ENCODE measurements at regions not wholly inside any gene's neighbourhood (a gene's known extent, or its start where the extent isn't known, plus 50 kb on each side); places are given as distances from the start of the nearest gene placed in this dataset.
"Not testable (repeated sequence)": the region's sequence is repeated elsewhere in the genome, so short reads cannot be mapped to it uniquely, and the experiment has no call there.

DNA sequence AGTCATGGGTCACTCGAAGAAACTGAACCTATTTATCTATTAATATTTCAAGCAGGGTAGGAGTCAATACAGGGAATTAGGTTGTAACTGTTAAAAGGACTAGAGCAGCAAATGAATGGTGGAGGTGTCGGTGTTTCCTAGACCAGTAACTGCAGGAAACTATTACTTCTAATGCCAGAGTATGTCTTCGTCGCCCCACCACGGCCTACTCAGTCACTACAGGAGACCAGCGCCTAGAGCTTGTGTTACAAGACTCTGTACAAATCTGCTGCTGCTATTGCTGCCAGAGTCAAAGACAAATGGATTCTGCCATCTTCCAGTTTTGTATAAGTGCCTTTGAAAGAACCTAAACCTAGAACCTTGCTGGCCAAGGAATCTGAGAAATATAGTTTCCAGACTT is 343.9 kb downstream of the SOX4 start:
- Histone ChIP-seq H3K4me2 (replicated peaks; ENCODE audit: low read depth, low read length, poor library complexity, severe bottlenecking) (no peak overlapping the region), H3K4me3 (ENCODE audit: control extremely low read depth in 1 of 5, extremely low read depth in 1 of 5, insufficient read depth in 1 of 5, low read depth in 2 of 5, low read length in 4 of 5) (no peak overlapping the region), H3K79me2 (ENCODE audit: control insufficient read depth, insufficient read depth, low read length) (no peaks in the 10 kb centered on the region), H3K9me3 (ENCODE audit: control extremely low read depth in 1 of 3, control insufficient read depth in 2 of 3, insufficient read depth in 1 of 3, low read length in 2 of 3) (peaks cover 2 to 8% (median 5%) of the 10 kb centered on the region in 3 donors), H3K4me1 (ENCODE audit: control insufficient read depth in 2 of 2, insufficient read depth in 2 of 2, low read length in 2 of 2) (no peaks in the 10 kb centered on the region), H2AFZ (ENCODE audit: insufficient read depth, low read depth, low read length, poor library complexity, severe bottlenecking) (no peak overlapping the region), H3K27me3 (replicated peaks in 1 of 4; ENCODE audit: control extremely low read depth in 1 of 4, control insufficient read depth in 3 of 4, insufficient read depth in 4 of 4, low read length in 3 of 4) (no peaks in the 10 kb centered on the region), H3K27ac (ENCODE audit: low read length in 2 of 2) (no peak overlapping the region), H3K9ac (ENCODE audit: low read length) (no peak overlapping the region), H3K36me3 (replicated peaks in 1 of 2; ENCODE audit: control extremely low read depth in 1 of 2, control insufficient read depth in 1 of 2, extremely low read depth in 1 of 2, insufficient read depth in 2 of 2, low read length in 1 of 2) (no peaks in the 10 kb centered on the region), H4K20me1 (ENCODE audit: control insufficient read depth, insufficient read depth, low read length, poor library complexity, severe bottlenecking) (no peaks in the 10 kb centered on the region)
- CTCF ChIA-PET, result interaction anchor here (1.2 kb wide), 1 partner anchor 34 kb away, joined by 3 read pairs; no protein-coding TSS in a partner anchor
- Mint-ChIP-seq H3K4me1 (no peaks in the 10 kb centered on the region), H3K27ac (no peak overlapping the region), H3K27me3 (no peaks in the 10 kb centered on the region), H3K9me3 (ENCODE audit: insufficient read depth) (no peaks in the 10 kb centered on the region), H3K4me3 (no peak overlapping the region)
- TF ChIP-seq, protein P1, sequence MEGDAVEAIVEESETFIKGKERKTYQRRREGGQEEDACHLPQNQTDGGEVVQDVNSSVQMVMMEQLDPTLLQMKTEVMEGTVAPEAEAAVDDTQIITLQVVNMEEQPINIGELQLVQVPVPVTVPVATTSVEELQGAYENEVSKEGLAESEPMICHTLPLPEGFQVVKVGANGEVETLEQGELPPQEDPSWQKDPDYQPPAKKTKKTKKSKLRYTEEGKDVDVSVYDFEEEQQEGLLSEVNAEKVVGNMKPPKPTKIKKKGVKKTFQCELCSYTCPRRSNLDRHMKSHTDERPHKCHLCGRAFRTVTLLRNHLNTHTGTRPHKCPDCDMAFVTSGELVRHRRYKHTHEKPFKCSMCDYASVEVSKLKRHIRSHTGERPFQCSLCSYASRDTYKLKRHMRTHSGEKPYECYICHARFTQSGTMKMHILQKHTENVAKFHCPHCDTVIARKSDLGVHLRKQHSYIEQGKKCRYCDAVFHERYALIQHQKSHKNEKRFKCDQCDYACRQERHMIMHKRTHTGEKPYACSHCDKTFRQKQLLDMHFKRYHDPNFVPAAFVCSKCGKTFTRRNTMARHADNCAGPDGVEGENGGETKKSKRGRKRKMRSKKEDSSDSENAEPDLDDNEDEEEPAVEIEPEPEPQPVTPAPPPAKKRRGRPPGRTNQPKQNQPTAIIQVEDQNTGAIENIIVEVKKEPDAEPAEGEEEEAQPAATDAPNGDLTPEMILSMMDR (IDR thresholded peaks at IDR 0.05), result no peak
- no peak for TF ChIP-seq EZH2 (IDR thresholded peaks at IDR 0.05; ENCODE audit: borderline replicate concordance, insufficient read depth, low read depth, low read length, poor library complexity, severe bottlenecking)
- 93% methylated on average over 5 of the region's 6 CpGs for WGBS (ENCODE audit: insufficient coverage)
- POLR2A ChIA-PET, result no interaction called here
- no peak for DNase-seq
- no peak for ATAC-seq (ENCODE audit: low read depth)
- intact Hi-C loops (cut with micrococcal nuclease), result no loop called here

DNA sequence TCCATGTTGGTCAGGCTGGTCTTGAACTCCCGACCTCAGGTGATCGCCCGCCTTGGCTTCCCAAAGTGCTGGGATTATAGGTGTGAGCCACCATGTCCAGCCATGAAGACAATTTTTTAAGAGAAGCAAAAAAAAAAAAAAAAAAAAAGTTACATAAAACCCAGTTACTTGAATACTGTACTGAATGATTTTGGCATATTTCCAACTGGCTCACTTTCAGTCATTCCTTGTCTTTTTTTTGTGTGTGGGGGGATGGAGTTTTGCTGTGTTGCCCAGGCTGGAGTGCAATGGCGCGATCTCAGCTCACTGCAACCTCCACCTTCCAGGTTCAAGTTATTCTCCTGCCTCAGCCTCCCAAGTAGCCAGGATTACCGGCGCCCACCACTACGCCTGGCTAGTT is 345.5 kb downstream of the SOX4 start:
- H4K20me1 ChIP-seq (ENCODE audit: control insufficient read depth, insufficient read depth, low read length, poor library complexity, severe bottlenecking); H3K4me3 ChIP-seq (ENCODE audit: control extremely low read depth in 1 of 5, extremely low read depth in 1 of 5, insufficient read depth in 1 of 5, low read depth in 2 of 5, low read length in 4 of 5); H2AFZ ChIP-seq (ENCODE audit: insufficient read depth, low read depth, low read length, poor library complexity, severe bottlenecking); H3K9ac ChIP-seq (ENCODE audit: low read length); H3K27me3 ChIP-seq (replicated peaks in 1 of 4; ENCODE audit: control extremely low read depth in 1 of 4, control insufficient read depth in 3 of 4, insufficient read depth in 4 of 4, low read length in 3 of 4); H3K27ac Mint-ChIP-seq; POLR2A ChIA-PET; H3K27ac ChIP-seq (ENCODE audit: low read length in 2 of 2); H3K4me2 ChIP-seq (replicated peaks; ENCODE audit: low read depth, low read length, poor library complexity, severe bottlenecking); H3K4me1 Mint-ChIP-seq; intact Hi-C loops (cut with micrococcal nuclease); CTCF ChIA-PET; H3K79me2 ChIP-seq (ENCODE audit: control insufficient read depth, insufficient read depth, low read length); H3K4me1 ChIP-seq (ENCODE audit: control insufficient read depth in 2 of 2, insufficient read depth in 2 of 2, low read length in 2 of 2); H3K36me3 ChIP-seq (replicated peaks in 1 of 2; ENCODE audit: control extremely low read depth in 1 of 2, control insufficient read depth in 1 of 2, extremely low read depth in 1 of 2, insufficient read depth in 2 of 2, low read length in 1 of 2); H3K9me3 ChIP-seq (ENCODE audit: control extremely low read depth in 1 of 3, control insufficient read depth in 2 of 3, insufficient read depth in 1 of 3, low read length in 2 of 3); H3K9me3 Mint-ChIP-seq (ENCODE audit: insufficient read depth); ATAC-seq (ENCODE audit: low read depth); H3K4me3 Mint-ChIP-seq; DNase-seq; H3K27me3 Mint-ChIP-seq: not testable (repeated sequence)
- 100% methylated on average over 1 of the region's 8 CpGs for WGBS (ENCODE audit: insufficient coverage)

All from B cell (primary cell).